GM20000 (cell line): ENCODE measurements at regions not wholly inside any gene's neighbourhood (a gene's known extent, or its start where the extent isn't known, plus 50 kb on each side); places are given as distances from the start of the nearest gene placed in this dataset.

Experiments used
- DNase-seq: peaks from one replicate; pipeline ENCODE4 v3.0.0; 2012; ENCODE audit warnings: low spot score
- CTCF ChIP-seq: IDR thresholded peaks from 2 replicates; pipeline ENCODE4 v1.5.1; 2012; ENCODE audit warnings: mild to moderate bottlenecking, control low read depth; ENCODE audit errors: extremely low read depth, missing control alignments

GRCh38 chr2:57554348-57554747, 492.3 kb upstream of the VRK2 start:
- DNase-seq, result no peak

GRCh38 chr2:57558312-57558711, 488.3 kb upstream of the VRK2 start:
- DNase-seq, result no peak
- no peak for TF ChIP-seq CTCF

More at GRCh38 chr2:57554348-57554747, 492.3 kb upstream of the VRK2 start:
- TF ChIP-seq CTCF, result no peak

- DNase-seq, result no peak
- TF ChIP-seq CTCF, result no peak
Observed at GRCh38 chr2:57562495-57562894, 484.1 kb upstream of the VRK2 start.

GRCh38 chr2:57563015-57563414, 483.6 kb upstream of the VRK2 start:
- no peak for DNase-seq
- TF ChIP-seq CTCF, result no peak

GRCh38 chr2:57567245-57567644, 479.4 kb upstream of the VRK2 start:
- TF ChIP-seq CTCF, result no peak
- no peak for DNase-seq

GRCh38 chr2:57569396-57569795, 477.2 kb upstream of the VRK2 start:
- no peak for TF ChIP-seq CTCF
- DNase-seq, result no peak

GRCh38 chr2:57570961-57571360, 475.6 kb upstream of the VRK2 start:
- no peak for TF ChIP-seq CTCF
- DNase-seq, result no peak

GRCh38 chr2:57575700-57576268, 470.8 kb upstream of the VRK2 start:
- DNase-seq, result no peak
- no peak for TF ChIP-seq CTCF
